Dendritic cell treated with granulocyte-macrophage colony-stimulating factor and Interleukin-4, amounts not matched to agents 40 ng/mL and 50 ng/mL, for 4 days (primary cell): ENCODE measurements at regions not wholly inside any gene's neighbourhood (a gene's known extent, or its start where the extent isn't known, plus 50 kb on each side); places are given as distances from the start of the nearest gene placed in this dataset.
"Not testable (repeated sequence)": the region's sequence is repeated elsewhere in the genome, so short reads cannot be mapped to it uniquely, and the experiment has no call there.

ENCODE experiments used
- H3K27ac Mint-ChIP-seq: one replicate; pipeline ENCODE4 v1.8.0; 2022; ENCODE audit warnings: mild to moderate bottlenecking, mixed read lengths
- H3K27me3 Mint-ChIP-seq: one replicate; pipeline ENCODE4 v1.8.0; 2022; ENCODE audit warnings: mild to moderate bottlenecking, mixed read lengths
- H3K36me3 Mint-ChIP-seq: one replicate; pipeline ENCODE4 v1.8.0; 2022; ENCODE audit warnings: low read depth, mixed read lengths
- H3K4me1 Mint-ChIP-seq: one replicate; pipeline ENCODE4 v1.8.0; 2022; ENCODE audit warnings: low read depth, mixed read lengths
- H3K4me3 Mint-ChIP-seq: one replicate; pipeline ENCODE4 v1.8.0; 2022; ENCODE audit warnings: mild to moderate bottlenecking, moderate library complexity, mixed read lengths
- H3K9me3 Mint-ChIP-seq: one replicate; pipeline ENCODE4 v1.8.0; 2022; ENCODE audit warnings: mixed read lengths
- intact Hi-C: fragments of 100-400 bp; cut with micrococcal nuclease; formaldehyde crosslinking; loops from one replicate; pipeline ENCODE4 v1.15.0; 2022

- intact Hi-C loops = loop anchor here (10.0 kb wide), 1 partner anchor 60 kb away; no protein-coding TSS in a partner anchor
- H3K9me3 Mint-ChIP-seq = no peaks in the 10 kb centered on the region
- peaks cover 14% of the 10 kb centered on the region for H3K27me3 Mint-ChIP-seq
- no peak overlapping the region for H3K27ac Mint-ChIP-seq
- peaks cover 33% of the 10 kb centered on the region for H3K4me1 Mint-ChIP-seq
- H3K36me3 Mint-ChIP-seq = no peaks in the 10 kb centered on the region
- H3K4me3 Mint-ChIP-seq = no peak overlapping the region
Measured at GRCh38 chrY:7654985-7655384, 743.4 kb upstream of the AMELY start.

GRCh38 chrY:7649866-7650265, 738.3 kb upstream of the AMELY start:
- intact Hi-C loops = loop anchor here (10.0 kb wide), 1 partner anchor 65 kb away; no protein-coding TSS in a partner anchor
- H3K9me3 Mint-ChIP-seq, H3K36me3 Mint-ChIP-seq, H3K27ac Mint-ChIP-seq, H3K4me3 Mint-ChIP-seq, H3K27me3 Mint-ChIP-seq: not testable (repeated sequence)
- peaks cover 13% of the 10 kb centered on the region for H3K4me1 Mint-ChIP-seq
